H1 (cell line): ENCODE measurements at regions not wholly inside any gene's neighbourhood (a gene's known extent, or its start where the extent isn't known, plus 50 kb on each side); places are given as distances from the start of the nearest gene placed in this dataset.

Experiments
- FOSL1 ChIP-seq: IDR thresholded peaks from 2 replicates; pipeline ENCODE4 v1.6.1; 2011; ENCODE audit warnings: mild to moderate bottlenecking, low read depth, low read length, moderate library complexity; ENCODE audit not compliant: insufficient read depth
- POLR2AphosphoS5 ChIP-seq: IDR thresholded peaks from 2 replicates; pipeline ENCODE4 v1.6.1; 2011; ENCODE audit warnings: low read depth, low read length
- SP1 ChIP-seq: IDR thresholded peaks from 2 replicates; pipeline ENCODE4 v1.6.1; 2011; ENCODE audit warnings: low read depth, low read length
- TCF12 ChIP-seq: IDR thresholded peaks from 2 replicates; pipeline ENCODE4 v1.6.1; 2011; ENCODE audit warnings: low read depth, mild to moderate bottlenecking, low read length
- TF ChIP-seq, protein P1 (sequence below): IDR thresholded peaks from 2 replicates; pipeline ENCODE4 v1.6.1; 2011; ENCODE audit warnings: low read depth, mild to moderate bottlenecking, low read length; ENCODE audit not compliant: insufficient read depth

DNA sequence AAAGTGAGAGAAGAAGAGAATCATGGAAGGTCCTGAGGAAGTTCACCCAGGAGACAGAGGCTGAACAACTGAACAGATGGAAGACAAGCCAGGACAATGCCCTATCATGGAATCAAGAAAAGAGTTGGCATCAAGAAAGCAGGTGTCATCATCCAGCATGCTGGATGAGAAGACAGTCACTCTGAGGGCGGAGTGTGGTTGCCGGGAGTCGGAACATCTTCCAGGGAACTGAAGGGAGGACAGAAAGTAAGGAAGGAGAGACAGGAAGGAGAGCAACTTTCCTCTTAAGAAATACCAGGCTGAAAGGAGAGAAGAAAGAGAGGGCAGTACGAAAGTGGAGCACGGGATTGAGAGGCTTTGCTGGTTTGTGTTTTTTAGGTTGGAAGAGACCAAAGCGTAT lies 654.5 kb upstream of the CELF2 start (continued):
- TF ChIP-seq, protein P1, sequence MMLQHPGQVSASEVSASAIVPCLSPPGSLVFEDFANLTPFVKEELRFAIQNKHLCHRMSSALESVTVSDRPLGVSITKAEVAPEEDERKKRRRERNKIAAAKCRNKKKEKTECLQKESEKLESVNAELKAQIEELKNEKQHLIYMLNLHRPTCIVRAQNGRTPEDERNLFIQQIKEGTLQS = no peak
- TF ChIP-seq FOSL1 (no peak), SP1 (no peak), POLR2AphosphoS5 (no peak), TCF12 (no peak)
